Mucosa of gallbladder (tissue), 1 donor: ENCODE measurements at regions not wholly inside any gene's neighbourhood (a gene's known extent, or its start where the extent isn't known, plus 50 kb on each side); places are given as distances from the start of the nearest gene placed in this dataset.

Experiments
- DNase-seq: peaks from one replicate; pipeline ENCODE4 v3.0.0-alpha.2; 2020; ENCODE audit warnings: low spot score
- donor health status: DM: no; HTN: no; CAD: no.

DNA sequence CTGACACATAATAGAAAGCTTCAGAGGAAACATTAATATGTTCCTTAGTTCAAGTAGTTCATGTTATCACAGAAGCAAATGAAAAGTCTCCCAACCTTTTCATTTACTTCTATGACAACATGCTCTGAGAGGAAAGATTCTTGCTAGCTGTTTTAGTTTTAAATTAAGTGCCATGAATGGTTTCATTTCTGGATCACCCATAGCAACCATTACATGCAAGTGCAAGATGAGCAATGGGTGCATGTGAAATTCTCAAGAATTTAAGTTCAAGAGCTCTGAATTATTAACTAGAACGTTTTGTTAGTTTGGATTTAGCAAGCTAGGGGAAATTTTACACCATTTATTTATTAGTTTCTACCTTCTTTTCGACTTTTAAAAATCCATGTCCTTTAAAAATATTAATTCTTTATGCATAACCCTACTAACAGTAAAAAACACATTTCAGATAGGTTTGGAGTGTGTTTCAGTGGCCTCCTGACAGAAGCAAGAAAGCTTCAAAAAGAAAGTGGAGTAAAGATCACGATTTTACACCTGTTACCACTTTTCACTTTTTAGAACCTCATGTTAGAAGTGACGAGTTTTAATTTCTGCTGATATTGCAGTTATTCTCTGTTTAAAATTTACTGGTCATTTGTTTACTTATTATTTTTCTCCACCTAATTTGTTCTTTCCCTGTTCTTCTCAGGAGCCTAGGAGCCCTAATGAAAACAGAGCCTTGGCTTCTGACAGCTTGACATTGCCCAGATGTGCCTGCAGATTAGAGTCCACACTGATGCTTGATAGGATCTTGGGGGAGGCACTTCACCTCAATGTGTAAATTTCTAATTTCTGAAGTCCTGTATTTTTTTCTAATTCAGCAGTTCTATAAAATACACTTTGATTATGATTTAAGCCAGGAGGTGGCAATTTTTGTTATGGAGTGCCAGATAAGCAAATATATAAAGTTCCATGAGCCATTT is 995.3 kb upstream of the PHF14 start:
- no peak for DNase-seq

GRCh38 chr7:9981742-9982349 is 991.8 kb upstream of the PHF14 start:
- DNase-seq, result no peak

DNA sequence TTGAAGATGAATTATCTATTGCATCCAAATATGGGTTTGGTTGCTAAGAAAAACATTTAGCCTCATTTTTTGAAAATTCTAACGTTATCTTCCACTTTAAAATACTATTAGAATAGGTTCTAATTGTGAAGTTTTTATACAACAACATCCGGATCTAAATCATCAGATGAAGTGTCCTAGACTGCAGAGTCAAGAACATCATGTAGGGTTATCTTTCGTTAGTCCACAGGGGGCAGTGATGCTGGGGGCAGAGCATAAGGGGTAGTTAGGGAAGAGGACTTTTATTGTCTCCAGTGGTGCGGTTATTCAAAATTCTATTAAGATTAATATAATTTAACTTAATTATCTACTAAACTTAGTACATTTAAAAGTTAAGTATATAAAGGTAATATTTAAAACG is 990.6 kb upstream of the PHF14 start:
- DNase-seq, result no peak

GRCh38 chr7:10015687-10016086 is 958.0 kb upstream of the PHF14 start:
- DNase-seq, result no peak

DNA sequence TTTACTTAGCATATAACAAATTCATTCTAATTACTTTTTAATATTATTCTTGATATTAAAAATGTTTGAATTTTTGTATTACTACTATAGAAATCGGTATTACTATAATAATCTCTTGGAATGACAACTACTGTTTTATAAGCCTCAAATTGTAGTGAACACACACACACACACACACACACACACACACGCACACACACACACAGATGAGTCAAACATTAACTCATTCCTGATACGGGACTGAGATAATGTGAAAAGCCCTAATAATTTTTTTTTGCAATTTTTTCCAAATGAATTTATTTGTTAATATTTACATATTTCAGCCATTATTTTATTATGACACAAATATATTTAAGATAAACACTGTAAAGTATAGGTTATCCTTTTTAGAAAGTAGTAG is 951.2 kb upstream of the PHF14 start:
- no peak for DNase-seq

DNA sequence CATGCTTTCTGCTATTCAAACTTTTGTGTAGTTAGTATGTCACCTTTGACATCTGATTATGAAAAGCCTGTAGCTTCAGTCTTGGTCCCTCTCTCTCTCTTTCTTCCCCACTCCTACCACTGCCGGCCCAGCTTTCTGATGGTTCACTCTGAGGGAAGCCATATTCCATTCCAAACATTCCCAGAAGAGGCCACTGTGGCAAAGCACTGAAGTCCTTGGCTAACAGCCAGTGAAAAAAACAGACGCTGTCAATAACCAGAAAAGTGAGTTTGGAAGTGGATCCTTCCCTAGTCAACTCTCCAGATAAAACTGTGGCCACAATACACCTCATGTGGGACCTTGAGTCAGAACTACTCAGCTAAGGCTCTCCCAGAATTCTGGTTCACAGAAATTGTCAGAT is 950.7 kb upstream of the PHF14 start:
- peak; percentile 17 for DNase-seq

GRCh38 chr7:10034843-10035556 is 938.7 kb upstream of the PHF14 start:
- DNase-seq, result no peak

DNA sequence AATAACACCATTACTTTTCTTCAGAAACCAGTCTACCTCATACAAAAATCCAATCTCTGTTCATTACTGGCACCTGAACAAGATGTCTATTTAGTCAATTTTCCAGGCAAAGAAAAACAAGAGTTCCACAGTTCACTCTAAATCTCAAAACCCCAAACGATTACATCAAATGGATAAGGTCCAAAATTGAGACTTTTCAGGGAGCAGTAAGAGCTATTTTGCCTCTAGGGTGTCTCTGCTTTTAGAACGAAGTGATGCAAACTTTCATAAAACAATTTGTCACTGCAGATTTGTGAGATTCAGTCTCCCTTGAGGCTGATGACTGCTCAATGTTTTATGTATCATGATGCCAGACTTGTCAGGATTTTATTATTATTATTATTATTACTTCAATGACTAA is 937.0 kb upstream of the PHF14 start:
- DNase-seq, result no peak

GRCh38 chr7:10038351-10038750 is 935.3 kb upstream of the PHF14 start:
- no peak for DNase-seq

GRCh38 chr7:10040674-10041073 is 933.0 kb upstream of the PHF14 start:
- DNase-seq, result no peak

DNA sequence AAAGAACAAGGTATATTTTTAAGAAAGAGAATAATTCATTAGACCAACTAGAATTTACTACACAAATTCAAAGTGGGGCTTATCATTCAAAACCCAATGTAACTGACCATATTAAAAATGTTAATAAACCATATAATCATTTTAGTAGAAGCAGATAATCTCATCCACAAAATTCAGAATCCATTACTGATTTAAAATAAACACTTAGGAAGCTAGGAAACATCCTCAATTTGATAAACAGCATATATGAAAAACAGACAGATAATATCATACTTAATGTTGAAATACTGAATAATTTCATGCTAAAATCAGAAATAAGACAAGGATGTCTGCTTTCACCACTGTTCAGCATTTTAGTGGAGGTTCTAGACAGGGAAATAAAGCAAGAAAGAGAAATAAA is 902.8 kb upstream of the PHF14 start:
- DNase-seq, result no peak

- DNase-seq, result no peak
These were observed 897.8 kb upstream of the PHF14 start for GRCh38 chr7:10075866-10076265.

DNA sequence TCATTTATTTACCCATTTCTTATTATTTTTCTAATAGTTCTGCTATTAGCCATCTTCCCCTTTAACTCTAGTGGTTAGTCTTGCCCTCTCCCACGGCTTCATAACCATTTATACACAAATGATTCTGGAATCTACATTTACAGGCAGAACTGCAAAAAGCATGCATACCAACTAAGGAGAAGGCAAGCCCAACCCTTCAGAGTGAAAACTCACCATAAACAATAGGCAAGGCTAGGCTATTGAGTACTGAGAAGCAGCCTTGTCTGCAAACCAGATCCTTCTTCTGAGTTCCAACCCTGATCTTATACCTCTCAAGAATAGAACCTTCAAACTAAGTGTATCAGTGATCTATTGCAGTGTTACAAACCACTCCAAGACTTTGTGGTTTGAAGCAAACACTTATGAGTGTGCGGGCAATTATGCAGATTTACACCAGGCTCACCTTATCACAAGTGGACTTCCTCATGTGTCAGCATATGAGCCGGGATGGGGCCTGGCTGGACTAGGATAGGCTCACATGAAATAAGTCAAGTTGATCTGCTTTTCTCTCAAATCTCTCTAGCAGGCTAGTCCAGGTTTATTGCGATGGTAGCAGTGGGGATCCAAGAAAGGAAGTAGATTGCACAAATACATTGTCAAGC is 896.9 kb upstream of the PHF14 start:
- DNase-seq, result no peak

DNA sequence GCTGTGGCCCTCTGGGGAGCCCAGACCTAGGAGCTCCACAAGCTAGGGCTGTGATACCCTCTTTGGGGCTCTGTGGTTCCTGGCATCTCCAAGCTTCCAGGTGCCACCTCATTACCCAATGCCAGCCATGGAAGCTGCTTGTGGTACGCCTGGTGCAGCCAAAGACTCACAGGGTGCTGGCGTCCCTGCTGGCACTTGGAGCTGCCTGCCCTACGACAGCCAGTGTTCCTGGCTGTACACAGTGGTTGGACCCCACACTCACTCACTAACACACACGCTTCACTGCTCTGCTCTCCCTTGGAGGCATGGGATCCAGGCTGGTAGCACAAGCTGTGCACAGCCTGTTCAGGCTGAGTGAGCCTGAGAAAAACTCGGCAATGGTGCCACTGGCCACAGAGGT is 894.1 kb upstream of the PHF14 start:
- no peak for DNase-seq

- DNase-seq, result no peak
These were observed 890.8 kb upstream of the PHF14 start for GRCh38 chr7:10082896-10083295.

GRCh38 chr7:10083766-10084165 is 889.9 kb upstream of the PHF14 start:
- no peak for DNase-seq

- no peak for DNase-seq
These were observed 888.4 kb upstream of the PHF14 start for GRCh38 chr7:10085231-10085630.

DNA sequence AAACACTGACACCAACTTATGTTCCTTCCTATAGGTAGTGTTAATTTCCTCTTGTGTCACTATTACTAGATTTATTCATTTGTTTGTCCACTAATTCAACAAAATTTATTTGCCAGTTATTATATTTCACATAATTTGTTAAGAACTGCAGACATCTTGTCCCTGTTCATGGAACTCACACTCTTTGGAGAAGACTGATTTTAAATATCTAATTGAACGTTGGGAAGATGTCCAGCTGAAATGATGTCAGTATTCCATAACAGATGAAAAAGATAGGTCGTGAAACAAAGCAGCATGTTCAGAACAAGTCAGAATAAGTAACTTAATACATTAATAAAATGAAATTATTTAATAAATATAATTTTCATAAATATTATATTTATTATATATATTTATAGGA is 873.1 kb upstream of the PHF14 start:
- no peak for DNase-seq

DNA sequence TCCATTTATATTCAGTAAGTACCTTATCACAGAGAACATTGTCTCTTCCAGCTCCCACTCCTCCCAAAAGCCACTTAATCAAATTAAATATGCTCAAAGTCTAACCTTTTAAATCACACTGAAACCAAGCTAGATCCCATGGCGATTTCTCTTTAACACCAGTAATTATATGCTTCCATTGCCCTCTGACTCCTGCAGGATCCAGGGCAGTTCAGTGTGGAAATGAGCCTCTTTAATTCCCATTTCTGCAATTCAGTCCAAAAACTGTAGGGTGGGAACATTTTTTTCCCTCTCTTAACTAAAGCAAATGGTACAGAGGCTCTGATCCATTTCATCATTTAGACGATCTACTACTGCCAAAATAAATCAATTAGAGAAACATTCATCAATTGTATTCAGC is 872.3 kb upstream of the PHF14 start:
- no peak for DNase-seq

GRCh38 chr7:10104292-10104691 is 869.4 kb upstream of the PHF14 start:
- DNase-seq, result no peak

DNA sequence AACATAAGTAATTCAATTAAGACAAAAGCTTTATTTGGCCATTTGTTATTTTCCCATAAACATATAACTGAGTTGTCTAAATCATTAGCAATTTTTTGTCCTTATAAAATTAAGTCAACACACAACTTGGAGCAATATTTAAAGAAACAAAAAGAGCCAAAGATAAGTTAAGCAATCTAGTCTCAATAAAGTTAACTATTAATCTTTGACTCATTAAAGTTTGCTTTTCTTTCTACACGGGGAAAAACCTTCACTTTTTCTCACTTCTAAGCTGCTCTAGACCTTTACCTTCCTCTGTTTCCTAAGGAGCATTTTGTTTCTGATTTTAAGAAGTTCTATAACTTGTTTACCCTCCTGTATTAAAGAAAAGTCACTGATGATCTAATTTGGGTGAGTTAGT is 867.1 kb upstream of the PHF14 start:
- no peak for DNase-seq

GRCh38 chr7:10116511-10116910 is 857.2 kb upstream of the PHF14 start:
- no peak for DNase-seq
